NCI-H748 treated with DMSO at 0.1 percent for 48 hours (cell line): ENCODE measurements at regions not wholly inside any gene's neighbourhood (a gene's known extent, or its start where the extent isn't known, plus 50 kb on each side); places are given as distances from the start of the nearest gene placed in this dataset.
"Not testable (repeated sequence)": the region's sequence is repeated elsewhere in the genome, so short reads cannot be mapped to it uniquely, and the experiment has no call there.

Experiments
- DNase-seq: peaks from one replicate; lab custom pipeline; 2025; lab: John Stamatoyannopoulos, UW

DNA sequence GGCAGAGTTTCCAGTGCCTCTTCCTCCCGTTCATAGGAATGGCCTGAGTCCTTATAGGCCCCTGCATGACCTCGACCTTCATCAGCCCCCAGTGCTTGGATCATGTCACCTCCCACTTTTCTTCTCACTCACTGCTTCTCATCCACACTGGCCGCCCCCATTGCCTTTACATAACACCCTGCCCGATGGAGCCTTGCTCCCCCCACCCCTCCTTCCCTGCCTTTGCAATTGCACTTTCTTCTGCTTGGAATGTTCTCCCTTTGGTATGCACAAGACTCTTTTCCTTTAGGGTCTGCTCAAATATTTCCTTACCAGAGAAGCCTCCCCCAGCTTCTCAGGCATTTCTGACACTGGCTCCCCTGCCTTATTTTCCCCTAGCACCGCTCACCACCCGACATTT, 125.2 kb upstream of the KCNJ6 start:
- DNase-seq = no peak

DNA sequence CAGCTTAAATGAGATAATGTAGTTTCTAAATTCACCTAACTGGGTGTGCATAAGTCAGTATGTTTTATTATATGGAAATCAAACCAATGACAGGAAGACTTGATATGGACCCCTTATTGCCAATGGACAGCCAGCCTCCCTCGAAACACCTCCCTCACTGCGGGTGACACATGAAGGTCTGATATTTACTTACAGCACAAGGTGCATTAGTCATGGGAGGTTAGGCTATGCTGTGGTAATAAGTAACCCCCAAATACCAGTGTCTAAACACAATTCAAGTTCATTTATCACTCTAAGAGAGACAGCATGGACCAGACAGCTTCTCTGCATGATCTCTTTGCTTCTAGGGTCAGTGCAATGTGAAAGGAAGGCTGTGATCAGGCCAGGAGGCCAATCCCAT, 126.0 kb upstream of the KCNJ6 start:
- no peak for DNase-seq

GRCh38 chr21:38048167-38048566, 131.9 kb upstream of the KCNJ6 start:
- DNase-seq = peak; percentile 84

- DNase-seq = peak; percentile 80
Observed at GRCh38 chr21:38054334-38054733, 138.1 kb upstream of the KCNJ6 start.

- no peak for DNase-seq
Observed at GRCh38 chr21:38056481-38056880, 140.2 kb upstream of the KCNJ6 start.

- no peak for DNase-seq
Observed at GRCh38 chr21:38057626-38058025, 141.4 kb upstream of the KCNJ6 start.

DNA sequence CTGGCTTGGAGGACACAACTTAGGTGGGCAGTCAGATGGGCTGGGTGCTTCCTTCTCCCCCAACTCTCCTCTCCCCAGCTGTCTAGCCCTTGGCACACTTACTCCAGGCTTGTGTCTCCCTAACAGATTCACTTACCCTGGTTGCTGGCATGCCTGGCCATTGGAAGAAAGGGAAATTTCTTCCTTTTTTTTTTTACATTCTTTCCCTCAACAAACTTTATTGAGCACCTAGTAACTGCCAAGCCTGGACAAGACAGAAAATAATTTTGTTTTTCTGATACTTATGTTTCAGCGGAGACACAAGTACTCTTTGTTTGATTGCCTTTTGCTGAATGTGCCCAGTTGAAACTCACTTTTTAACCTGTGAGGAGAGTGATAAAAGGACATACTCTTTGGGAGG, 144.3 kb upstream of the KCNJ6 start:
- no peak for DNase-seq

DNA sequence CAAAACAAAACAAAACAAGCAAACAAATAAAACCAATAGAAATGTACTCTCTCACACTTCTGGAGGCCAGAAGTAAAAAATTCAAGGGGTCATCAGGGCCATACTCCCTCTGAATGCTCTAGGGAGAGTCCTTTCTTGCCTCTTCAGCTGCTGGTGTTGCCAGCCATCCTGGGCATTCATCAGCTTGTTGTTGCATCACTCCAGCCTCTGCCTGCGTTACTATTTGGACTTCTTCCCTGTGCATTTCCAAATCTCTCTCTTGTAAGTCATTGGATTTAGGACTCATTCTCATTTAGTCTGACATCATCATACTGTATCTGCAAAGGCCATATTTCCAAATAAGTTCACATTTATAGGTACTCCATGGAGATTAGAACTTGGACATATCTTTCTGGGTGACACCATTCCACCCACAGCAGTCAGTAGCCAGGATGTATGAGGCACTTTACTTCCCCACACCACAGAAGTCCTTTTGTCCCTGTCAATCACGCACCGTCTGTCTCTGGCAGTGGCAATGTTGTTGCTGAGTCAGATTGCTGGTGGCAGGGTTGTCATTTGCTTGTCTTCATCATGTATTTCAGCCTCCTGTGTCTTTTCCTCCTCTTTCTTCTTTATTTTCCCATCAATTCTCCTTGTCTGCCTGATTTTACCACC, 151.0 kb upstream of the KCNJ6 start:
- DNase-seq = no peak

GRCh38 chr21:38072489-38072888, 156.2 kb upstream of the KCNJ6 start:
- no peak for DNase-seq

GRCh38 chr21:38075833-38076587, 159.8 kb upstream of the KCNJ6 start:
- DNase-seq = no peak

DNA sequence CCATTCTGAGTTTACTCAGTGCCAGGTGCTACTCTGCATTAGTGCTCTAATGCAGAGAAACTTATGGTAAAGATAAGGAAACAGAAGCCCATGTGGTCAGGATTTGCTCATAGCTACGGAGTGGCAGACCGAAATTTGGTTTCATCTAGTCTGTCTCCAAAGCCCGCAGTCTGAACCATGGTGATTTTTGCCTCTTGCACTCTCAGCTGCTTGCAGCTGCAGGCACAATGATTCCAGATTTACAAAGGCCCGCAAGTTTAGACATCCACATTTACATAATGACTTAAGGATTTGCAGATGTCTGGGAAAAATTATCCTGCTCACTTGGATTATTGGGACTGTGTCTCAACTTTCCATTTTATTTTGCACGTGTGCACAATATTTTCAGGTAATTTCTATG, 161.3 kb upstream of the KCNJ6 start:
- DNase-seq = no peak

DNA sequence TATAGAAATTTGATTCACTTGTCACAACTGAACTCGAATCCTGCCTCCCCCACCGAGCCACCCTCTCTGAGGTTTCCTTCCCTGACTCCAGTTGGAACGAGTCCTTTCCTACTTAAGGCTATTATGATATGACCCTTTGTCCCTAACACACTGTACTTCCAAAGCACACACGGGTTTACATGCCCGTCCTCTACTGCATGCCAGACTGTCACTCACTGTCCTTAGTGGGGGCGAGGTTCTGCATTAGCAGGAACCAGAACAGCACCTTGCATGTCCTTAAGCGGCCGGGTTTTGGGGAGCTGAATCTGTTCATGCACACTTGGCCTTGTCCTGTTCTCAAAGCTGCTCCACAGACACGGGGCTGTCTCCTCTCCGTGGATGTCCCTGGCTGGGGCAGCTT, 164.6 kb upstream of the KCNJ6 start:
- no peak for DNase-seq

GRCh38 chr21:38081708-38082107, 165.5 kb upstream of the KCNJ6 start:
- DNase-seq = no peak

DNA sequence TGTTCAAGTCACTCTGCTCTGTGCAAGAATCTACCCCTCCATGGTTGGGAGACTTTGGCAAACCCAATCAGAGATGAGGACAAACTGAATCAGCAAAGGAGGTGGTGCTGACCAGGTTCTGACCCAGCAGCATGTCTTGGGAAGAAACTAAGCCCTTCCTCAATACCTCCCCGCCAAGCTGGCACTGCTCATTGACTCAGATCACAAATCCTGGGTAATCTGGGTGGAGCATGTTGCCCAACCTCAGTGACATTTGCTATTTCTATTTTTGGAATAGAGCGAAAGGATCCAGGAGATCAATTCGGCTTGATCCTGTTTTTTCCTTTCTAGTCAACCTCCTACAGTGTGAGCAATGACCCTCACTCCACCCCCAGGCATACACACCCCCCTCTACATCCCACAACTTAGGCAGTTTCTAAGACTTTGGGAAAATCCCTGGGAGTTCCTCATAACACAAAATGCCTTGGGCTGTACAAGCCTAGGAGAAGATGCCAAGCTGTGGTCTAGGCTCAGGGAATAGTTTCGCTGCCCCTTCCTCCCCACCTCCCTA, 166.8 kb upstream of the KCNJ6 start:
- no peak for DNase-seq

- peak; percentile 4 for DNase-seq
Observed at GRCh38 chr21:38083535-38083934, 167.3 kb upstream of the KCNJ6 start.

DNA sequence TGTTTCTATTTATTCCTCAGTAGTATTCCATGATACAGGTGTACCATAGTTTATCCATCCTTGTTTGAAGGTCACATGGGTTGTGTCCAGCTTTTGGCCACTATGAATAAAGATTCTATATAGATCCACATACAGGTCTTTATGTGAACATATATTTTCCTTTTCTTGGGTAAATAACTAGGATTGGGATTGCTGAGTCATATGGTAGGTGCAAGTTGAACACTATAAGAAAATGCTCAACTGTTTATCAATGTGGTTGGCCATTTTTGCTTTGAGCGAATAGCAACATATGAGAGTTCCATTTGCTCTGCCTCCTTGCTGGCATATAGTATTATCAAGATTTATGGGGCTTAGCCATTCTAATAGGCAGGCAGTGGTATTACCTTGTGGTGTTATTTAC, 170.2 kb upstream of the KCNJ15 start:
- no peak for DNase-seq

- DNase-seq = no peak
Observed at GRCh38 chr21:38088916-38089762, 167.7 kb upstream of the KCNJ15 start.

DNA sequence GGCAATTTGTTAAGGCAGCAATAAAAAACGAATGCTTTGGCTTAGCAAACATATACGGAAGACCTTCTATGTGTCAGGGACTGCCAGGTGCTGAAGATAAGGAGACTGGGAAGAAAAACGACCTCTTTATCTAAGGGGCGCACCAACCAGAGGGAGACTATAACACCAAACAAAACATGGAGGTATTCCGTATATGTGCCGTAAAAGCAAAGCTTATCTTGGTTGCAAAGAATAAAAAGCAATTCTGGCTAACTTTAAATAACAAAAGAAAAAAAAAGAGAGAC, 167.1 kb upstream of the KCNJ15 start:
- no peak for DNase-seq

DNA sequence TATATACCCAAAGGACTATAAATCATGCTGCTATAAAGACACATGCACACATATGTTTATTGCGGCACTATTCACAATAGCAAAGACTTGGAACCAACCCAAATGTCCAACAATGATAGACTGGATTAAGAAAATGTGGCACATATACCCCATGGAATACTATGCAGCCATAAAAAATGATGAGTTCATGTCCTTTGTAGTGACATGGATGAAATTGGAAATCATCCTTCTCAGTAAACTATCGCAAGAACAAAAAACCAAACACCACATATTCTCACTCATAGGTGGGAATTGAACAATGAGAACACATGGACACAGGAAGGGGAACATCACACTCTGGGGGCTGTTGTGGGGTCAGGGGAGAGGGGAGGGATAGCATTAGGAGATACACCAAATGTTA, 165.7 kb upstream of the KCNJ15 start:
- DNase-seq = not testable (repeated sequence)

DNA sequence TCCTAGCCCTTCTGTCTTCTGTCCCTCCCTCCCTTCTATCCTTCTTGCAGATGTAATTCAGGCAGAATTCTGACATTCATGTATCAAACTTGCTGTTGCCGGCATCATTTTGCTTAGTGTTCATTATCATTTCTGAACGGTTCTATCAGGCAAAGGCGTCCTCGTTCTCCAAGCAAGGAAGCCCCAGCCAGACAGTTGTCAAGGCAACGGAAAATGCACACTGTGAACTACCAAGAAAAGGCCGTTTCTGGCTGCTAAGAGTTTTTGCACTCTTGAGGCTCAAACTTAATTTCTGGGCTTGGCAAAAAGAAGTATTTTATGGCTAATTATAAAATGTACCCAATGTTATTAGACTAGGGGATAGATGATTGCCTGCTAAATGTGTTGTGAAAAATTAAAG, 164.7 kb upstream of the KCNJ15 start:
- DNase-seq = no peak

GRCh38 chr21:38095220-38095619, 161.6 kb upstream of the KCNJ15 start:
- no peak for DNase-seq

GRCh38 chr21:38097789-38098188, 159.0 kb upstream of the KCNJ15 start:
- DNase-seq = no peak

GRCh38 chr21:38112219-38112789, 144.5 kb upstream of the KCNJ15 start:
- no peak for DNase-seq
